Testis (tissue), 2 donors: ENCODE measurements at regions not wholly inside any gene's neighbourhood (a gene's known extent, or its start where the extent isn't known, plus 50 kb on each side); places are given as distances from the start of the nearest gene placed in this dataset.

ENCODE experiments used
- CTCF ChIP-seq, 3 experiments: fragments of 450-650 bp in 2 of 3; fragments of 200-600 bp in 1 of 3; sonication (generic) in 1 of 3; IDR thresholded peaks; one replicate each; pipeline ENCODE4 v1.5.1; 2016 to 2019; ENCODE audit warnings: antibody characterized with exemption in 3 of 3, mild to moderate bottlenecking in 2 of 3, moderate library complexity in 1 of 3
- POLR2A ChIP-seq: fragments of 450-650 bp; IDR thresholded peaks from one replicate; pipeline ENCODE4 v1.6.1; 2017; ENCODE audit warnings: antibody characterized with exemption, mild to moderate bottlenecking, moderate library complexity

- TF ChIP-seq CTCF (IDR thresholded peaks at IDR 0.05) (no peak), POLR2A (no peak)
Measured at GRCh38 chr4:161222889-161223288, 940.9 kb downstream of the FSTL5 start.
